C4-2B (cell line): ENCODE measurements at regions not wholly inside any gene's neighbourhood (a gene's known extent, or its start where the extent isn't known, plus 50 kb on each side); places are given as distances from the start of the nearest gene placed in this dataset.
"Not testable (repeated sequence)": the region's sequence is repeated elsewhere in the genome, so short reads cannot be mapped to it uniquely, and the experiment has no call there.

ENCODE experiments used
- H3K27ac ChIP-seq: fragments of 450-650 bp; 2 replicates; pipeline ENCODE4 v1.5.1; 2017
- ZFX ChIP-seq: fragments of 450-650 bp; IDR thresholded peaks from 2 replicates; pipeline ENCODE4 v1.6.1; 2017
- TF ChIP-seq, protein P1 (sequence below): fragments of 450-650 bp; conservative IDR thresholded peaks from 2 replicates; pipeline ENCODE4 v1.5.1; 2017; ENCODE audit warnings: mild to moderate bottlenecking

DNA sequence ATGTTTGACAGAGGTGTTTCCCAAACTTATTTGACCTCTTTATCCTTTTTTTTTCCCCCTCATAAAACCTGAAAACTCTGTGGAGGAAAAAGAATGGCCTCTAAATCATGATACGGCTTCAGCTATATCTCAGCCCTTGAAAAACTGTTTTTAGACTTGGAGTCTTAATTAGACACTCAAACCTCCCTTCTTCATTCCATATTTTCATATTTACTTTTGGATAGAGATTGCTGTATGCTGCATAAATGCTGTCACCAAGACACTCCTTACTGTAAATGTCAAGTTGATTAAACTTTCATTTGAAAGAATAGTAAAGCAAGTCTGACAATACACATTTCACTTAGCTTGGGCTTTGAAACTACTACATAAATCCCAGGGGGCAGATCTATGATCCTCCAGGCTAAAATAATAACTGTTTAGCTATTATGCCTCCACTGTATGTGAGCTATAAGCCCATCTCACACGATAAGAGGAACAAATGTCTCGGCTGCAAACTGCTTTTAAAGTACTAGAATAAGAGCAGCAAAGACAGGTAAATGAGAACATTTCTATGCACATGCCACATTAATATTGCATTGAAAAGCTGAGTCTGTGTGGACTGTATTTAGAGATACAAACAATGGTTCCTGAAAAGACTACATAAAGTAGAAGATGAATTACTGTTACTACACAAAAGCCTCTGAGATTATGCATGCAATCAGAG, 141.3 kb upstream of the HMGN3 start:
- H3K27ac ChIP-seq = no peak overlapping the region
- TF ChIP-seq, protein P1, sequence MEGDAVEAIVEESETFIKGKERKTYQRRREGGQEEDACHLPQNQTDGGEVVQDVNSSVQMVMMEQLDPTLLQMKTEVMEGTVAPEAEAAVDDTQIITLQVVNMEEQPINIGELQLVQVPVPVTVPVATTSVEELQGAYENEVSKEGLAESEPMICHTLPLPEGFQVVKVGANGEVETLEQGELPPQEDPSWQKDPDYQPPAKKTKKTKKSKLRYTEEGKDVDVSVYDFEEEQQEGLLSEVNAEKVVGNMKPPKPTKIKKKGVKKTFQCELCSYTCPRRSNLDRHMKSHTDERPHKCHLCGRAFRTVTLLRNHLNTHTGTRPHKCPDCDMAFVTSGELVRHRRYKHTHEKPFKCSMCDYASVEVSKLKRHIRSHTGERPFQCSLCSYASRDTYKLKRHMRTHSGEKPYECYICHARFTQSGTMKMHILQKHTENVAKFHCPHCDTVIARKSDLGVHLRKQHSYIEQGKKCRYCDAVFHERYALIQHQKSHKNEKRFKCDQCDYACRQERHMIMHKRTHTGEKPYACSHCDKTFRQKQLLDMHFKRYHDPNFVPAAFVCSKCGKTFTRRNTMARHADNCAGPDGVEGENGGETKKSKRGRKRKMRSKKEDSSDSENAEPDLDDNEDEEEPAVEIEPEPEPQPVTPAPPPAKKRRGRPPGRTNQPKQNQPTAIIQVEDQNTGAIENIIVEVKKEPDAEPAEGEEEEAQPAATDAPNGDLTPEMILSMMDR = no peak
- TF ChIP-seq ZFX = no peak

DNA sequence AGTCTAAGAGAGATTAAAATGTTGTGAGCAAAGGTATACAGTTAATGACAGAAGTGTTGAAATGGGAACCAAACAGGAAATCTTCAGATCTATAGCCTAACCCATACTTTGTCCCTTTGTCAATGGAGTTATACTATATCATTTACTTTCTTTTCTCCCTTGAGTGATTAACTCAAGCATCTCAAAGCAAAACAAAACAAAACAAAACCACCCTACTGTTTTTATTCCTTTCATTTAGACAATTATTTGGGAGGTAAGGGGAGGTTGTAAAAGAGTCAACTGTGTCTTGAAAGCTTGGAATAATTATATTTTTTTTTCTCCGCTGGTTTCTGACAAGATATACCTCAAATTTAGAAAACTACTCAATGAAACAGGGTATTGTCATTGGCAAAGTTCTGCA, 139.8 kb upstream of the HMGN3 start:
- H3K27ac ChIP-seq = no peak overlapping the region
- TF ChIP-seq, protein P1 = no peak
- TF ChIP-seq ZFX = no peak

DNA sequence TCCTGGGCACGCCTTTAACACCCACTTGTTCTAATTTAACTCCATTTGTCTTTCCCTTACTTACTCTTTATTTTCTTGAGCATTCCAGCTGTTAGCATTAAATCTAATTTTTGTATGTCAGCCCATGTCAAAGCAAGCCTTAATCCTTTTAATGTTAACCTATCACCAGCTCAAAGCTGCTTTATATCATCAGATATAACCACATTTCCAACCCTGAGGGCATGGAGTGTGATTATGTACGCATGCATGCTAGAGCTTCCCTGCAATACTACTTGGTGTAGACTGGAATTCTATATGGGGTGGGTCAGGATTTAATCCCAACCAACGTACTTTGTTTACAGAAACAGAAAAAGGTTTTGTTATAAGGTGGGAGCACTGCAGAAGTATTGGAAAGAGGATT, 139.4 kb upstream of the HMGN3 start:
- TF ChIP-seq, protein P1 = no peak
- TF ChIP-seq ZFX = no peak
- no peak overlapping the region for H3K27ac ChIP-seq

DNA sequence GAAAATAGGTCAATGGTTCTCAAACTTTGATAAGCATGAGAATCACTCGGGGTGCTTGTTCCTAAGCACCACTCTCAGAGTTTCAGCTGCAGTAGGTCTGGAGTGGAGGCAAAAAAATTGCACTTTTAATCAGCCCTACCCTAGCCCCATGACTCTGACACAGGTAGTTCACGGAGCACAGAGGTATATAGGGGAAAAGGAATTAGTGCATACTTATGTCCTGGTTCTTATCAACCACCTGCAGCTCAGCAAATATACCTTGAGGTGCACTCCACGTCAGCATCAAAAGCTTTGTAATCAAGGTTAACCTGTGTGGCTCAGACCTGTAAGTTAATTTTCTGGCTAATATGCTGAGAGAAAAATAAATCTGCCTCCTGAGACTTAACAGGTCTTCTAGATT, 138.8 kb upstream of the HMGN3 start:
- TF ChIP-seq ZFX = no peak
- TF ChIP-seq, protein P1 = no peak

DNA sequence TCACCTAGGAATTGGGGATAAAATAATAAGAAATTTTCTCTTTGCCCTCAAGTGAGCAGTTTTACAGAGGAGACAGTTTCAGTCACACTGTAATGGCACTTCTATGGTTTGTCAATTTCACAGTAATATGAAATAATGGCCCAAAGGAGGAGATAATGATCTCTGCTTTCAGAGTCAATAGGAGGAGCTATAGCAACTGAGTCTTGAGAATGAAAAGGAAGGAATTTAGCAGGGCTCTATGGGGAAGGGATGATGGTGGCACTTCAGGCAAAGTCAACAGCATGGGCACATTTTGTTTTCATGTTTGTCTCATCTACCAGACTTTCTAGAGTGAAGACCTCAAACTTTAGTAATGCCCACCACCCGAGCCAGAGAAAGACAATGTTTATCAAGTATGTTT, 138.3 kb upstream of the HMGN3 start:
- no peak overlapping the region for H3K27ac ChIP-seq
- TF ChIP-seq ZFX = no peak
- TF ChIP-seq, protein P1 = no peak

More for the DNA sequence above, 138.8 kb upstream of the HMGN3 start:
- no peak overlapping the region for H3K27ac ChIP-seq

DNA sequence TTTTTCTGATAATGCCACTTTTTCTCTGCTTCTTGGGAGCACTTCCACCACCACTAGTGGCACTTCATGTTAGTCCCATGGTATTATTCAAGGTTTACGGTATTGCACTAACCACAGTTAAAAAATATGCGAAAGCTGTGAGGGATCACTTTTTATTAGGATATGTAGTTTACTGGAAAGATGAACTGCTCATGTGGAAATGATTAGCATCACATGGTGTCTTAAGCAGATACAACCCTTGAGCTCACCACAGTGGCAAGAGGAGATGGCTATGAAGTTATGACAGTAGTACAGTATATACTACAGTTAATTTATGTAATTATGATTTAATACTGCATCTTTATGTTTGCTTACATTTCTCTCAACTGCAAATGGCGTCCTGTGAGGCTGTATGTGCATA, 134.5 kb upstream of the HMGN3 start:
- no peak overlapping the region for H3K27ac ChIP-seq
- TF ChIP-seq, protein P1 = no peak
- TF ChIP-seq ZFX = no peak

DNA sequence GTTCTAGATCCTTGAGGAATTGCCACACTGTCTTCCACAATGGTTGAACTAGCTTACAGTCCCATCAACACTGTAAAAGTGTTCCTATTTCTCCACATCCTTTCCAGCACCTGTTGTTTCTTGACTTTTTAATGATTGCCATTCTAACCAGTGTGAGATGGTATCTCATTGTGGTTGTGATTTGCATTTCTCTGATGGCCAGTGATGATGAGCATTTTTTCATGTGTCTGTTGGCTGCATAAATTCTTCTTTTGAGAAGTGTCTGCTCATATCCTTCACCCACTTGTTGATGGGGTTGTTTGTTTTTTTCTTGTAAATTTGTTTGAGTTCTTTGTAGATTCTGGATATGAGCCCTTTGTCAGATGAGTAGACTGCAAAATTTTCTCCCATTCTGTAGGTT, 129.0 kb upstream of the HMGN3 start:
- not testable (repeated sequence) for H3K27ac ChIP-seq

DNA sequence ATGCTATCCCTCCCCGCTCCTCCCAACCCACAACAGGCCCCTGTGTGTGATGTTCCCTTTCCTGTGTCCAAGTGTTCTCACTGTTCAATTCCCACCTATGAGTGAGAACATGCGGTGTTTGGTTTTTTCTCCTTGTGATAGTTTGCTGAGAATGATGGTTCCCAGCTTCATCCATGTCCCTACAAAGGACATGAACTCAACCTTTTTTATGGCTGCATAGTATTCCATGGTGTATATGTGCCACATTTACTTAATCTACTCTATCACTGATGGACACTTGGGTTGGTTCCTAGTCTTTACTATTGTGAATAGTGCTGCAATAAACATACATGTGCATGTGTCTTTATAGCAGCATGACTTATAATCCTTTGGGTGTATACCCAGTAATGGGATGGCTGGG, 126.6 kb upstream of the HMGN3 start:
- not testable (repeated sequence) for H3K27ac ChIP-seq
